M059J (cell line): ENCODE measurements at regions not wholly inside any gene's neighbourhood (a gene's known extent, or its start where the extent isn't known, plus 50 kb on each side); places are given as distances from the start of the nearest gene placed in this dataset.
A peak's percentile ranks its signal among the peaks of the same experiment; 100 is the strongest.

ENCODE experiments used
- DNase-seq: peaks from one replicate; pipeline ENCODE4 v3.0.0-alpha.2; 2012; ENCODE audit warnings: low read depth

GRCh38 chr10:128221807-128222206 is 95.6 kb upstream of the MKI67 start:
- no peak for DNase-seq

- no peak for DNase-seq
Measured at GRCh38 chr10:128222332-128222849, 96.2 kb upstream of the MKI67 start.

- no peak for DNase-seq
Measured at GRCh38 chr10:128230401-128230800, 104.2 kb upstream of the MKI67 start.

GRCh38 chr10:128233422-128233821 is 107.2 kb upstream of the MKI67 start:
- DNase-seq = no peak

GRCh38 chr10:128237710-128238109 is 111.5 kb upstream of the MKI67 start:
- DNase-seq = no peak

- DNase-seq = no peak
Measured at GRCh38 chr10:128241023-128241422, 114.8 kb upstream of the MKI67 start.

GRCh38 chr10:128242641-128243040 is 116.4 kb upstream of the MKI67 start:
- DNase-seq = no peak

- DNase-seq = no peak
Measured at GRCh38 chr10:128245026-128245425, 118.8 kb upstream of the MKI67 start.

GRCh38 chr10:128247576-128247975 is 121.4 kb upstream of the MKI67 start:
- no peak for DNase-seq

- peak; percentile 8 for DNase-seq
Measured at GRCh38 chr10:128254476-128254875, 128.3 kb upstream of the MKI67 start.

GRCh38 chr10:128257428-128257827 is 131.2 kb upstream of the MKI67 start:
- DNase-seq = no peak

GRCh38 chr10:128258421-128258976 is 132.3 kb upstream of the MKI67 start:
- DNase-seq = no peak

- peak; percentile 49 for DNase-seq
Measured at GRCh38 chr10:128263891-128264688, 137.9 kb upstream of the MKI67 start.

- no peak for DNase-seq
Measured at GRCh38 chr10:128265596-128265995, 139.4 kb upstream of the MKI67 start.

GRCh38 chr10:128267581-128267980 is 141.4 kb upstream of the MKI67 start:
- no peak for DNase-seq

- peak; percentile 13 for DNase-seq
Measured at GRCh38 chr10:128268015-128268722, 141.9 kb upstream of the MKI67 start.

GRCh38 chr10:128274938-128275337 is 148.7 kb upstream of the MKI67 start:
- DNase-seq = peak; percentile 23

GRCh38 chr10:128275388-128276177 is 149.4 kb upstream of the MKI67 start:
- no peak for DNase-seq

- no peak for DNase-seq
Measured at GRCh38 chr10:128277267-128277840, 151.1 kb upstream of the MKI67 start.

- DNase-seq = no peak
Measured at GRCh38 chr10:128278362-128278761, 152.1 kb upstream of the MKI67 start.

GRCh38 chr10:128280271-128280670 is 154.0 kb upstream of the MKI67 start:
- no peak for DNase-seq

- no peak for DNase-seq
Measured at GRCh38 chr10:128281343-128281742, 155.1 kb upstream of the MKI67 start.
